K562 (cell line): ENCODE measurements at regions not wholly inside any gene's neighbourhood (a gene's known extent, or its start where the extent isn't known, plus 50 kb on each side); places are given as distances from the start of the nearest gene placed in this dataset.

Experiments
- ATAC-seq: fragments of 200-7000 bp; cut with Tn5 transposase; 3 replicates; pipeline ENCODE4 v1.9.1; 2020; ENCODE audit warnings: moderate library complexity
- BruUV-seq: library from RNA; stranded (reverse); fragments of 400-500 nt; replicated peaks from 2 replicates; lab custom pipeline; 2021; lab: Mats Ljungman, UMichigan
- CTCF ChIA-PET: fragments of 300-600 bp; formaldehyde crosslinking; extraction: SDS; loops from one replicate; lab custom pipeline; 2021; ENCODE audit warnings: low intra/inter-chr PET ratio; lab: Yijun Ruan, JAX
- POLR2A ChIA-PET: fragments of 300-600, 350-650 bp; sonication (Branson Sonifier 250); formaldehyde crosslinking; extraction: SDS; loops from one replicate; lab custom pipeline; 2021; ENCODE audit warnings: antibody characterized with exemption, inconsistent platforms; lab: Yijun Ruan, JAX
- DNase-seq, 4 experiments: peaks; one replicate each; pipeline versions ENCODE4 v3.0.0 to v3.0.0-alpha.2; 2011 to 2018; ENCODE audit warnings: low spot score in 3 of 4, mixed read lengths in 3 of 4; ENCODE audit errors: extremely low read depth in 1 of 4
- FAIRE-seq: peaks from 2 replicates; lab custom pipeline; 2011; peaks lifted over from hg19 to GRCh38; lab: Jason Lieb, UNC
- H2AFZ ChIP-seq: 2 replicates; pipeline ENCODE4 v1.6.0; 2011; ENCODE audit warnings: low read depth, low read length, control low read depth, inconsistent platforms
- H3K27ac ChIP-seq: fragments of 200-600 bp; 3 replicates; pipeline ENCODE4 v1.8.0; 2011; ENCODE audit warnings: low read depth, mild to moderate bottlenecking, control low read depth, inconsistent platforms, low read length, moderate library complexity, mixed read lengths; ENCODE audit errors: extremely low read depth
- H3K27me3 ChIP-seq, 2 experiments: fragments of 300-600 bp in 1 of 2; 2 replicates in 1 of 2; 3 replicates in 1 of 2; pipeline versions ENCODE4 v1.6.0 to v1.8.0; 2011; ENCODE audit warnings: inconsistent platforms in 2 of 2, low read length in 2 of 2, mild to moderate bottlenecking in 1 of 2, mixed read lengths in 1 of 2, moderate library complexity in 1 of 2; ENCODE audit not compliant: control insufficient read depth in 2 of 2, insufficient read depth in 2 of 2
- H3K36me3 ChIP-seq: fragments of 300-600 bp; 3 replicates; pipeline ENCODE4 v1.8.0; 2011; ENCODE audit warnings: mild to moderate bottlenecking, low read length, inconsistent platforms; ENCODE audit not compliant: control insufficient read depth, insufficient read depth
- H3K4me1 ChIP-seq, 2 experiments: fragments of 200-600 bp in 1 of 2; replicated peaks in 1 of 2; 2 replicates in 1 of 2; 3 replicates in 1 of 2; pipeline versions ENCODE4 v1.5.1 to v1.8.0; 2011; ENCODE audit warnings: inconsistent platforms in 2 of 2, low read length in 2 of 2, mild to moderate bottlenecking in 1 of 2, mixed read lengths in 1 of 2, moderate library complexity in 1 of 2; ENCODE audit not compliant: control insufficient read depth in 2 of 2, insufficient read depth in 2 of 2
- H3K4me2 ChIP-seq: 2 replicates; pipeline ENCODE4 v1.6.1; 2011; ENCODE audit warnings: low read length, control low read depth, inconsistent platforms, mixed read lengths; ENCODE audit not compliant: insufficient read depth
- H3K4me3 ChIP-seq: fragments of 200-600 bp; sonication (generic), shearing (Covaris generic); 2 replicates; pipeline ENCODE4 v1.5.1; 2016; ENCODE audit warnings: control low read depth, inconsistent platforms
- H3K79me2 ChIP-seq: fragments of 200-600 bp; 3 replicates; pipeline ENCODE4 v1.8.0; 2011; ENCODE audit warnings: low read length, inconsistent platforms; ENCODE audit not compliant: control insufficient read depth, insufficient read depth
- H3K9ac ChIP-seq, 2 experiments: 2 replicates each; pipeline versions ENCODE4 v1.6.0 to v1.6.1; 2011; ENCODE audit warnings: low read depth in 2 of 2, low read length in 2 of 2, control low read depth in 1 of 2, inconsistent platforms in 1 of 2, mild to moderate bottlenecking in 1 of 2, mixed read lengths in 1 of 2; ENCODE audit not compliant: insufficient read depth in 1 of 2
- H3K9me1 ChIP-seq: one replicate; pipeline ENCODE4 v1.6.0; 2011; ENCODE audit warnings: inconsistent platforms, mild to moderate bottlenecking, low read length, moderate library complexity; ENCODE audit not compliant: control insufficient read depth, insufficient read depth
- H3K9me3 ChIP-seq: replicated peaks from 2 replicates; pipeline ENCODE4 v1.5.1; 2011; ENCODE audit warnings: low read depth, low read length, inconsistent platforms; ENCODE audit not compliant: control insufficient read depth, insufficient read depth
- H4K20me1 ChIP-seq: replicated peaks from 2 replicates; pipeline ENCODE4 v1.6.1; 2011; ENCODE audit warnings: low read length, inconsistent platforms, mixed read lengths; ENCODE audit not compliant: control insufficient read depth, insufficient read depth
- ELF1 ChIP-seq: fragments of 200-800 bp; sonication (Bioruptor generic); IDR thresholded peaks from 2 replicates; pipeline ENCODE4 v1.6.1; 2016; ENCODE audit warnings: missing genetic modification characterization, missing compliant biosample characterization
- NFYB ChIP-seq: IDR thresholded peaks from 2 replicates; pipeline ENCODE4 v1.6.1; 2011; ENCODE audit warnings: mild to moderate bottlenecking, moderate library complexity; ENCODE audit not compliant: insufficient read length; ENCODE audit errors: extremely low read depth
- RUNX1 ChIP-seq: sonication (generic); IDR thresholded peaks from 2 replicates; pipeline ENCODE4 v1.6.1; 2016; ENCODE audit warnings: antibody characterized with exemption, low read depth
- SMAD4 ChIP-seq: fragments of 250-450 bp; sonication (Bioruptor Pico); conservative IDR thresholded peaks from 2 replicates; pipeline ENCODE4 v1.8.0; 2021; ENCODE audit warnings: inconsistent platforms, mild to moderate bottlenecking, moderate library complexity
- STAT5B ChIP-seq: fragments of 250-450 bp; sonication (Bioruptor Pico); IDR thresholded peaks from 2 replicates; pipeline ENCODE4 v1.8.0; 2021; ENCODE audit warnings: mild to moderate bottlenecking, inconsistent platforms
- TAF15 ChIP-seq: fragments of 200-400 bp; formaldehyde crosslinking; IDR thresholded peaks from 2 replicates; pipeline ENCODE4 v1.6.1; 2017; ENCODE audit warnings: mild to moderate bottlenecking, low read depth, low read length, moderate library complexity
- TFAM ChIP-seq: fragments of 250-450 bp; sonication (Bioruptor Pico); conservative IDR thresholded peaks from 2 replicates; pipeline ENCODE4 v1.5.0; 2021; ENCODE audit warnings: mild to moderate bottlenecking, moderate library complexity
- U2AF1 ChIP-seq: fragments of 200-400 bp; formaldehyde crosslinking; optimal IDR thresholded peaks from 2 replicates; pipeline ENCODE3; 2017; ENCODE audit warnings: mild to moderate bottlenecking, low read depth, low read length, moderate library complexity
- ZNF197 ChIP-seq: fragments of 200-800 bp; sonication (Bioruptor generic); IDR thresholded peaks from 2 replicates; pipeline ENCODE4 v1.6.1; 2016; ENCODE audit warnings: low read depth, missing genetic modification characterization, missing compliant biosample characterization
- ZNF212 ChIP-seq: fragments of 450-650 bp; formaldehyde crosslinking; IDR thresholded peaks from 2 replicates; pipeline ENCODE4 v1.4.0; 2020; ENCODE audit warnings: mild to moderate bottlenecking
- ZNF324 ChIP-seq: fragments of 250-450 bp; sonication (Bioruptor Pico); IDR thresholded peaks from 2 replicates; pipeline ENCODE4 v1.4.0; 2020; ENCODE audit warnings: mild to moderate bottlenecking
- WGBS: fragments of 100-300 bp; shearing (Covaris generic); methylation state at CpG from one replicate; pipeline ENCODE4 v1.1.6; 2016; ENCODE audit warnings: low coverage, mixed read lengths; ENCODE audit not compliant: insufficient coverage; ENCODE audit errors: missing lambda C conversion rate; 5-methylcytosine and 5-hydroxymethylcytosine counted together
- in situ Hi-C: fragments of 300-500 bp; cut with MboI; formaldehyde crosslinking; loops from 4 replicates; pipeline ENCODE4 v1.15.0; 2018; ENCODE audit warnings: inconsistent platforms, mixed read lengths
- intact Hi-C: fragments of 100-400 bp; cut with micrococcal nuclease; formaldehyde crosslinking; loops from 2 replicates; pipeline ENCODE4 v1.14.2; 2022
- TF ChIP-seq, protein P1 (sequence below): fragments of 450-650 bp; formaldehyde crosslinking; conservative IDR thresholded peaks from 2 replicates; pipeline ENCODE4 v1.4.0; 2022; ENCODE audit warnings: mild to moderate bottlenecking, missing genetic modification characterization
- TF ChIP-seq, protein P2 (sequence below), 2 experiments: fragments of 450-650 bp; IDR thresholded peaks; 2 replicates each; pipeline ENCODE4 v1.6.1; 2016
- TF ChIP-seq, protein P3 (sequence below), 2 experiments: IDR thresholded peaks; 2 replicates each; pipeline ENCODE4 v1.6.1; 2011; ENCODE audit warnings: borderline replicate concordance in 1 of 2, control low read depth in 1 of 2, low read depth in 1 of 2, low read length in 1 of 2, mild to moderate bottlenecking in 1 of 2, mixed read lengths in 1 of 2, moderate library complexity in 1 of 2; ENCODE audit not compliant: insufficient read depth in 1 of 2, insufficient read length in 1 of 2, poor library complexity in 1 of 2, severe bottlenecking in 1 of 2; ENCODE audit errors: extremely low read depth in 1 of 2
- TF ChIP-seq, protein P4 (sequence below), 2 experiments: IDR thresholded peaks; 2 replicates each; pipeline ENCODE4 v1.6.1; 2012; ENCODE audit warnings: improper control_type of control experiment in 2 of 2, low read depth in 2 of 2, low read length in 2 of 2, borderline replicate concordance in 1 of 2

DNA sequence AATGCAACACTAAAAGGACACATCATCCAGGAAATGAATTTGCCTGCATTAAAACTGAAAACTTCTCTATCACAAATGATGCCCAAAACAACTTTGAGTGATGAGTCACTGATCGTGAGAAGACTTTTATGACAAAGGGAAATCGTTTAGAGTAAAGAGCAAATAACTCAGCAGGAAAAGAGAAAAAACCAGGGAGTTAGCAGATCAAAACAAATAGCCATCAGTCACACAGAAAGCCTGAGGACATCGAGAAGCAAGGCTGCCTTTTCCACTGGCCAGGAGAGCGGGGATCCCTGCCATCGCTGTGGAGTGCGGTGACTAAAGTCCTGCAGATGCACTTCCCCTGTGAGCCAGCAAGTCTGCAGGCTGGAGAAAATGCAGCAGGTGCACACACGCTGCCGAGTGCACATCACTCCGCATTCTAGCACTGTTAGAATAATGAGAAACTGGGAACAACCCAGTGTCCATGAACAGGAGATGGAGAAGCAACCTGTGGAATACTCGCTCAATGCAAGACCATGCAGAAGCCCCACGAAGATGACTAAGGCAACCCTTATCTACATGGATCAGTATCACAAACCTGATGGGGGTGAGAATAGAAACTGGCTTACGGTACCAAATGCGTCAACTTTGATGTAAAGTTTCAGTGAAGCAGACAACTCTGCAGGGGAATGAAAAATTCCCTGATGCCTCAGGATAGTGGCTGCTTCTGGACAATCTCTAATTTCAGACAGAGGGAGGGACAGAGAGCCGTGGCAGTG lies 86.4 kb downstream of the NSMCE3 start:
- no peaks in the 10 kb centered on the region for H3K9me3 ChIP-seq
- ChIA-PET CTCF (no interaction called here), POLR2A (interaction anchor here (0.6 kb wide), 1 partner anchor 736 kb away, joined by 3 read pairs; no protein-coding TSS in a partner anchor)
- no peaks in the 10 kb centered on the region for H3K36me3 ChIP-seq
- H3K79me2 ChIP-seq: no peaks in the 10 kb centered on the region
- TF ChIP-seq STAT5B: no peak
- TF ChIP-seq, protein P1, sequence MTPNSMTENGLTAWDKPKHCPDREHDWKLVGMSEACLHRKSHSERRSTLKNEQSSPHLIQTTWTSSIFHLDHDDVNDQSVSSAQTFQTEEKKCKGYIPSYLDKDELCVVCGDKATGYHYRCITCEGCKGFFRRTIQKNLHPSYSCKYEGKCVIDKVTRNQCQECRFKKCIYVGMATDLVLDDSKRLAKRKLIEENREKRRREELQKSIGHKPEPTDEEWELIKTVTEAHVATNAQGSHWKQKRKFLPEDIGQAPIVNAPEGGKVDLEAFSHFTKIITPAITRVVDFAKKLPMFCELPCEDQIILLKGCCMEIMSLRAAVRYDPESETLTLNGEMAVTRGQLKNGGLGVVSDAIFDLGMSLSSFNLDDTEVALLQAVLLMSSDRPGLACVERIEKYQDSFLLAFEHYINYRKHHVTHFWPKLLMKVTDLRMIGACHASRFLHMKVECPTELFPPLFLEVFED (CRISPR knock-in tag): no peak
- TF ChIP-seq TAF15: no peak
- no peak for TF ChIP-seq SMAD4 (CRISPR knock-in tag)
- TF ChIP-seq, protein P2, sequence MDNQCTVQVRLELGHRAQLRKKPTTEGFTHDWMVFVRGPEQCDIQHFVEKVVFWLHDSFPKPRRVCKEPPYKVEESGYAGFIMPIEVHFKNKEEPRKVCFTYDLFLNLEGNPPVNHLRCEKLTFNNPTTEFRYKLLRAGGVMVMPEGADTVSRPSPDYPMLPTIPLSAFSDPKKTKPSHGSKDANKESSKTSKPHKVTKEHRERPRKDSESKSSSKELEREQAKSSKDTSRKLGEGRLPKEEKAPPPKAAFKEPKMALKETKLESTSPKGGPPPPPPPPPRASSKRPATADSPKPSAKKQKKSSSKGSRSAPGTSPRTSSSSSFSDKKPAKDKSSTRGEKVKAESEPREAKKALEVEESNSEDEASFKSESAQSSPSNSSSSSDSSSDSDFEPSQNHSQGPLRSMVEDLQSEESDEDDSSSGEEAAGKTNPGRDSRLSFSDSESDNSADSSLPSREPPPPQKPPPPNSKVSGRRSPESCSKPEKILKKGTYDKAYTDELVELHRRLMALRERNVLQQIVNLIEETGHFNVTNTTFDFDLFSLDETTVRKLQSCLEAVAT (IDR thresholded peaks at IDR 0.05): no peak
- TF ChIP-seq U2AF1: no peak
- TF ChIP-seq NFYB: no peak
- TF ChIP-seq TFAM (CRISPR knock-in tag): no peak
- no peak for TF ChIP-seq RUNX1
- TF ChIP-seq, protein P3, sequence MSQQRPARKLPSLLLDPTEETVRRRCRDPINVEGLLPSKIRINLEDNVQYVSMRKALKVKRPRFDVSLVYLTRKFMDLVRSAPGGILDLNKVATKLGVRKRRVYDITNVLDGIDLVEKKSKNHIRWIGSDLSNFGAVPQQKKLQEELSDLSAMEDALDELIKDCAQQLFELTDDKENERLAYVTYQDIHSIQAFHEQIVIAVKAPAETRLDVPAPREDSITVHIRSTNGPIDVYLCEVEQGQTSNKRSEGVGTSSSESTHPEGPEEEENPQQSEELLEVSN (IDR thresholded peaks at IDR 0.05; ENCODE audit: borderline replicate concordance in 1 of 2, extremely low read depth in 1 of 2, insufficient read depth in 1 of 2, insufficient read length in 1 of 2, low read depth in 1 of 2, low read length in 1 of 2, poor library complexity in 1 of 2, severe bottlenecking in 1 of 2): no peak
- TF ChIP-seq ZNF197 (CRISPR knock-in tag): no peak
- no peak for TF ChIP-seq ZNF324 (CRISPR knock-in tag)
- TF ChIP-seq ELF1 (tag): no peak
- TF ChIP-seq ZNF212: no peak
- TF ChIP-seq, protein P4, sequence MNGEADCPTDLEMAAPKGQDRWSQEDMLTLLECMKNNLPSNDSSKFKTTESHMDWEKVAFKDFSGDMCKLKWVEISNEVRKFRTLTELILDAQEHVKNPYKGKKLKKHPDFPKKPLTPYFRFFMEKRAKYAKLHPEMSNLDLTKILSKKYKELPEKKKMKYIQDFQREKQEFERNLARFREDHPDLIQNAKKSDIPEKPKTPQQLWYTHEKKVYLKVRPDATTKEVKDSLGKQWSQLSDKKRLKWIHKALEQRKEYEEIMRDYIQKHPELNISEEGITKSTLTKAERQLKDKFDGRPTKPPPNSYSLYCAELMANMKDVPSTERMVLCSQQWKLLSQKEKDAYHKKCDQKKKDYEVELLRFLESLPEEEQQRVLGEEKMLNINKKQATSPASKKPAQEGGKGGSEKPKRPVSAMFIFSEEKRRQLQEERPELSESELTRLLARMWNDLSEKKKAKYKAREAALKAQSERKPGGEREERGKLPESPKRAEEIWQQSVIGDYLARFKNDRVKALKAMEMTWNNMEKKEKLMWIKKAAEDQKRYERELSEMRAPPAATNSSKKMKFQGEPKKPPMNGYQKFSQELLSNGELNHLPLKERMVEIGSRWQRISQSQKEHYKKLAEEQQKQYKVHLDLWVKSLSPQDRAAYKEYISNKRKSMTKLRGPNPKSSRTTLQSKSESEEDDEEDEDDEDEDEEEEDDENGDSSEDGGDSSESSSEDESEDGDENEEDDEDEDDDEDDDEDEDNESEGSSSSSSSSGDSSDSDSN (IDR thresholded peaks at IDR 0.05; ENCODE audit: borderline replicate concordance in 1 of 2, low read depth in 2 of 2, low read length in 2 of 2): no peak
- no peak for FAIRE-seq
- H3K4me2 ChIP-seq: no peak overlapping the region
- no peak overlapping the region for H3K27ac ChIP-seq
- no peak for ATAC-seq
- H3K4me3 ChIP-seq: no peak overlapping the region
- BruUV-seq: no TSS peak
- no peak overlapping the region for H3K9ac ChIP-seq
- in situ Hi-C loops: no loop called here
- H3K27me3 ChIP-seq: peaks cover 16 to 36% of the 10 kb centered on the region in 2 experiments
- DNase-seq: no peak
- H2AFZ ChIP-seq: no peak overlapping the region
- no peaks in the 10 kb centered on the region for H4K20me1 ChIP-seq
- no peaks in the 10 kb centered on the region; a peak in 1 of 5 replicates for H3K4me1 ChIP-seq
- 2% methylated on average over 14 of the region's 14 CpGs for WGBS
- H3K9me1 ChIP-seq: no peaks in the 10 kb centered on the region
- intact Hi-C loops: no loop called here
